H9 (cell line): ENCODE measurements at regions not wholly inside any gene's neighbourhood (a gene's known extent, or its start where the extent isn't known, plus 50 kb on each side); places are given as distances from the start of the nearest gene placed in this dataset.

Experiments
- DNase-seq: peaks from one replicate; pipeline ENCODE4 v3.0.0-alpha.2; 2017
- H2AFZ ChIP-seq: one replicate; pipeline ENCODE4 v1.6.1; 2013; ENCODE audit warnings: mild to moderate bottlenecking, low read length, control low read depth, moderate library complexity
- H2AK5ac ChIP-seq: 2 replicates; pipeline ENCODE4 v1.6.1; 2013; ENCODE audit warnings: low read length, control low read depth, mixed read lengths; ENCODE audit not compliant: insufficient read length
- H2BK120ac ChIP-seq: one replicate; pipeline ENCODE4 v1.6.1; 2013; ENCODE audit warnings: low read depth, mild to moderate bottlenecking, low read length, control low read depth, inconsistent platforms; ENCODE audit not compliant: poor library complexity, severe bottlenecking
- H2BK12ac ChIP-seq: 2 replicates; pipeline ENCODE4 v1.6.1; 2013; ENCODE audit warnings: low read length, control low read depth, mixed read lengths, low read depth; ENCODE audit not compliant: insufficient read length
- H2BK15ac ChIP-seq: 2 replicates; pipeline ENCODE4 v1.6.1; 2013; ENCODE audit warnings: low read depth, low read length, control low read depth
- H2BK20ac ChIP-seq: one replicate; pipeline ENCODE4 v1.6.1; 2013; ENCODE audit warnings: low read depth, mild to moderate bottlenecking, low read length, control low read depth, inconsistent platforms; ENCODE audit not compliant: poor library complexity, severe bottlenecking
- H2BK5ac ChIP-seq: 2 replicates; pipeline ENCODE4 v1.6.1; 2013; ENCODE audit warnings: low read length, control low read depth, mixed read lengths; ENCODE audit not compliant: insufficient read length
- H3K14ac ChIP-seq: 2 replicates; pipeline ENCODE4 v1.6.1; 2013; ENCODE audit warnings: low read length, control low read depth; ENCODE audit not compliant: insufficient read depth
- H3K18ac ChIP-seq: 2 replicates; pipeline ENCODE4 v1.6.1; 2013; ENCODE audit warnings: low read depth, mild to moderate bottlenecking, mixed read lengths, low read length, control low read depth; ENCODE audit not compliant: insufficient read length
- H3K23ac ChIP-seq: 2 replicates; pipeline ENCODE4 v1.6.1; 2013; ENCODE audit warnings: low read length, control low read depth, mixed read lengths, low read depth; ENCODE audit not compliant: insufficient read length
- H3K23me2 ChIP-seq: 2 replicates; pipeline ENCODE4 v1.6.1; 2013; ENCODE audit warnings: low read depth, mild to moderate bottlenecking, mixed read lengths, low read length, control low read depth; ENCODE audit not compliant: insufficient read length, poor library complexity, severe bottlenecking
- H3K27ac ChIP-seq: 2 replicates; pipeline ENCODE4 v1.5.1; 2013; ENCODE audit warnings: low read length, control low read depth, mixed read lengths, low read depth; ENCODE audit not compliant: insufficient read length
- H3K27me3 ChIP-seq: 2 replicates; pipeline ENCODE4 v1.6.1; 2013; ENCODE audit warnings: low read length, control low read depth, inconsistent platforms; ENCODE audit not compliant: insufficient read depth
- H3K4ac ChIP-seq: 2 replicates; pipeline ENCODE4 v1.6.1; 2013; ENCODE audit warnings: low read depth, mild to moderate bottlenecking, control low read depth, inconsistent platforms, low read length, moderate library complexity
- H3K4me1 ChIP-seq: 2 replicates; pipeline ENCODE4 v1.6.1; 2013; ENCODE audit warnings: low read length, control low read depth, inconsistent platforms; ENCODE audit not compliant: insufficient read depth
- H3K4me2 ChIP-seq: 2 replicates; pipeline ENCODE4 v1.6.1; 2013; ENCODE audit warnings: low read length, control low read depth, mixed read lengths; ENCODE audit not compliant: insufficient read length, insufficient read depth
- H3K56ac ChIP-seq: 2 replicates; pipeline ENCODE4 v1.6.1; 2013; ENCODE audit warnings: low read depth, mild to moderate bottlenecking, mixed read lengths, low read length, control low read depth; ENCODE audit not compliant: insufficient read length
- H3K79me1 ChIP-seq: 2 replicates; pipeline ENCODE4 v1.6.1; 2013; ENCODE audit warnings: low read depth, mild to moderate bottlenecking, moderate library complexity, low read length, control low read depth, inconsistent platforms; ENCODE audit not compliant: insufficient read depth, poor library complexity, severe bottlenecking
- H3K79me2 ChIP-seq: 2 replicates; pipeline ENCODE4 v1.6.1; 2013; ENCODE audit warnings: low read length, control low read depth, inconsistent platforms; ENCODE audit not compliant: insufficient read depth
- H3K9ac ChIP-seq: 2 replicates; pipeline ENCODE4 v1.6.1; 2013; ENCODE audit warnings: low read length, control low read depth, mixed read lengths; ENCODE audit not compliant: insufficient read length; ENCODE audit errors: extremely low read depth
- H3K9me3 ChIP-seq: one replicate; pipeline ENCODE4 v1.6.1; 2013; ENCODE audit warnings: low read depth, low read length, inconsistent platforms; ENCODE audit not compliant: control insufficient read depth
- H3T11ph ChIP-seq: one replicate; pipeline ENCODE4 v1.6.1; 2013; ENCODE audit warnings: mild to moderate bottlenecking, low read length, control low read depth, inconsistent platforms
- H4K20me1 ChIP-seq: one replicate; pipeline ENCODE4 v1.6.1; 2013; ENCODE audit not compliant: control insufficient read depth, insufficient read length, insufficient read depth
- H4K5ac ChIP-seq: 2 replicates; pipeline ENCODE4 v1.6.1; 2013; ENCODE audit warnings: low read depth, mild to moderate bottlenecking, mixed read lengths, low read length, control low read depth; ENCODE audit not compliant: insufficient read length
- H4K8ac ChIP-seq: replicated peaks from 2 replicates; pipeline ENCODE4 v1.6.1; 2013; ENCODE audit warnings: low read length, control low read depth, mixed read lengths, low read depth; ENCODE audit not compliant: insufficient read length
- H4K91ac ChIP-seq: 2 replicates; pipeline ENCODE4 v1.6.1; 2013; ENCODE audit warnings: low read depth, mild to moderate bottlenecking, moderate library complexity, mixed read lengths, low read length, control low read depth; ENCODE audit not compliant: insufficient read length
- H3K27ac Mint-ChIP-seq, 3 experiments: 2 replicates in 2 of 3; 3 replicates in 1 of 3; pipeline ENCODE4 v1.8.0; 2020 to 2021; ENCODE audit warnings: mixed read lengths in 3 of 3, mild to moderate bottlenecking in 1 of 3, moderate library complexity in 1 of 3
- H3K27me3 Mint-ChIP-seq: 2 replicates; pipeline ENCODE4 v1.8.0; 2021; ENCODE audit warnings: low read depth, mild to moderate bottlenecking, moderate library complexity, mixed read lengths
- H3K36me3 Mint-ChIP-seq, 3 experiments: 2 replicates in 2 of 3; 3 replicates in 1 of 3; pipeline ENCODE4 v1.8.0; 2020 to 2021; ENCODE audit warnings: low read depth in 3 of 3, mixed read lengths in 3 of 3; ENCODE audit not compliant: insufficient read depth in 1 of 3
- H3K4me1 Mint-ChIP-seq, 2 experiments: 2 replicates each; pipeline ENCODE4 v1.8.0; 2020; ENCODE audit warnings: mixed read lengths in 2 of 2
- H3K4me3 Mint-ChIP-seq, 2 experiments: 2 replicates in 1 of 2; 3 replicates in 1 of 2; pipeline ENCODE4 v1.8.0; 2020 to 2021; ENCODE audit warnings: mild to moderate bottlenecking in 2 of 2, mixed read lengths in 2 of 2, moderate library complexity in 1 of 2
- H3K9me3 Mint-ChIP-seq, 2 experiments: 2 replicates in 1 of 2; 3 replicates in 1 of 2; pipeline ENCODE4 v1.8.0; 2020; ENCODE audit warnings: mild to moderate bottlenecking in 2 of 2, mixed read lengths in 2 of 2, moderate library complexity in 1 of 2
- CTCF ChIP-seq: fragments of 200-600 bp; sonication (generic); conservative IDR thresholded peaks from 3 replicates; pipeline ENCODE4 v1.8.0; 2021; ENCODE audit warnings: antibody characterized with exemption, mild to moderate bottlenecking
- WGBS: extraction: QIAGEN DNeasy Blood & Tissue Kit; methylation state at CpG from one replicate; pipeline ENCODE4 v1.1.7; 2013; ENCODE audit warnings: missing lambda C conversion rate, low lambda C conversion rate, mixed read lengths; ENCODE audit not compliant: insufficient read length; ENCODE audit errors: extremely low coverage; 5-methylcytosine and 5-hydroxymethylcytosine counted together

GRCh38 chr22:48313175-48313830, 1514.4 kb downstream of the BRD1 start:
- no peaks in the 10 kb centered on the region for H3K23me2 ChIP-seq
- no peak overlapping the region for H3K27ac Mint-ChIP-seq
- H3K9me3 ChIP-seq: no peaks in the 10 kb centered on the region
- H2BK15ac ChIP-seq: no peak overlapping the region
- no peak overlapping the region for H4K91ac ChIP-seq
- H4K8ac ChIP-seq: no peak overlapping the region
- no peaks in the 10 kb centered on the region for H3K27me3 ChIP-seq
- H3K36me3 Mint-ChIP-seq: peaks cover 2 to 13% (median 3%) of the 10 kb centered on the region in 3 experiments; a peak in 5 of 7 replicates
- no peak overlapping the region for H2AK5ac ChIP-seq
- peaks cover 3% of the 10 kb centered on the region; the same call in 1 of the 2 replicates for H3K4me1 ChIP-seq
- no peaks in the 10 kb centered on the region for H3K79me1 ChIP-seq
- no peaks in the 10 kb centered on the region for H3K79me2 ChIP-seq
- H2BK120ac ChIP-seq: no peak overlapping the region
- H2AFZ ChIP-seq: no peak overlapping the region
- TF ChIP-seq CTCF: no peak
- H3K18ac ChIP-seq: no peak overlapping the region
- peaks cover 10 to 13% of the 10 kb centered on the region in 2 experiments; a peak in 4 of 5 replicates for H3K9me3 Mint-ChIP-seq
- H3K23ac ChIP-seq: no peak overlapping the region
- no peak overlapping the region for H2BK20ac ChIP-seq
- no peak overlapping the region for H3K4me3 Mint-ChIP-seq
- H2BK5ac ChIP-seq: no peak overlapping the region
- peaks cover 21% of the 10 kb centered on the region for H3K27me3 Mint-ChIP-seq
- DNase-seq: peak; percentile 24
- H3K56ac ChIP-seq: no peak overlapping the region
- no peak overlapping the region for H3K27ac ChIP-seq
- H4K20me1 ChIP-seq: no peaks in the 10 kb centered on the region
- H3K14ac ChIP-seq: no peak overlapping the region
- no peak overlapping the region for H4K5ac ChIP-seq
- WGBS: no CpG with 5 or more reads among the region's 14 CpGs
- H3T11ph ChIP-seq: no peak overlapping the region
- no peak overlapping the region for H3K9ac ChIP-seq
- H3K4ac ChIP-seq: no peak overlapping the region
- H3K4me2 ChIP-seq: no peak overlapping the region
- H2BK12ac ChIP-seq: no peak overlapping the region
- peaks cover 31% of the 10 kb centered on the region in 2 experiments for H3K4me1 Mint-ChIP-seq
